SKM-1 (cell line): ENCODE measurements at regions not wholly inside any gene's neighbourhood (a gene's known extent, or its start where the extent isn't known, plus 50 kb on each side); places are given as distances from the start of the nearest gene placed in this dataset.
"Not testable (repeated sequence)": the region's sequence is repeated elsewhere in the genome, so short reads cannot be mapped to it uniquely, and the experiment has no call there.

ENCODE experiments used
- DNase-seq: peaks from one replicate; lab custom pipeline; 2025; ENCODE audit not compliant: unreplicated experiment; lab: John Stamatoyannopoulos, UW

DNA sequence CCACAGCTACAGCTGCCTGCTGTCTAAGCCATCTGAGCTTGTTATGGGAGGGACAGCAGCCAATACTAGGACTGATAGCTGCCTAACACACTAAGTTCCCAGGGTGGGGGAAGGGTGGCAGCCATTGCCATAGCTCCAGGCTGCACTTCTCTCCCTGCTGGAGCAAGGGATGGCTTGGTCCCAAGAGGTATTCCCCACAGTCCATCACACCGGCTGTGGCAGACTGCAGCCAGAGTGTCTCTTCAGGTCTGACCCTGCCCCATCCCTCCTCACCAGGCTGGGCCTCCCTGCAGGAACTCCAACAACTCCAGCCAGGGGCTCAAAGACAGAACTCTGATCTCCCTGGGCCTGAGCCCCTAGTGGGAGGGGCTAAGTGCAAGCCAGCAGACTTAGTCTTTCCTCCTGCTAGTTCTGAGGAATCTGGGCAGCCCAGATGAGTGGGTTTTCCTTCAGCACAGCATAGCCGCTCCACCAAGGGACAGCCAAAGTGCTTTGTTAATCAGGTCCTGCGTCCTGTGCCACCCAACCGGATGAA lies 632.1 kb downstream of the SOCS6 start:
- DNase-seq: no peak

DNA sequence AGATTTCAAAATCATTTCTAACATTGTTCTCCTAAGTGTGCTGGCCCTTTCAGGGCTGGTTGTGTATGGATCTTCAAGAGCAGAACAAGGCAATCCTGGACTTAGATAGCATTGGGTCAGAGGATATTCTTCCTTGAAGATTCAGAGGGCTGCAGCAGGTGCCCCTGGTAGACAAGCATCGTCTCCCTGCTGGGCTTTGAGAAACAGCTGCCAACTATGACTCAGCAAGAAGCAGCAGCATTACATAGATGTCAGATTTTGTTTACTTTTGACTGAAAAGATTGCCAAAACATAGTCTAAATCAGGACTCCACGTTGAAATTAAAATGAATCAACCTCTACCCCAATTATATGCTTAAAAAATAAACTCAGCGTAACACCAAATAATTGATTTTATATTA lies 618.8 kb downstream of the SOCS6 start:
- no peak for DNase-seq

- no peak for DNase-seq
Observed at GRCh38 chr18:70892381-70892780, 603.5 kb downstream of the SOCS6 start.

- no peak for DNase-seq
Observed at GRCh38 chr18:70870292-70870691, 581.4 kb downstream of the SOCS6 start.

DNA sequence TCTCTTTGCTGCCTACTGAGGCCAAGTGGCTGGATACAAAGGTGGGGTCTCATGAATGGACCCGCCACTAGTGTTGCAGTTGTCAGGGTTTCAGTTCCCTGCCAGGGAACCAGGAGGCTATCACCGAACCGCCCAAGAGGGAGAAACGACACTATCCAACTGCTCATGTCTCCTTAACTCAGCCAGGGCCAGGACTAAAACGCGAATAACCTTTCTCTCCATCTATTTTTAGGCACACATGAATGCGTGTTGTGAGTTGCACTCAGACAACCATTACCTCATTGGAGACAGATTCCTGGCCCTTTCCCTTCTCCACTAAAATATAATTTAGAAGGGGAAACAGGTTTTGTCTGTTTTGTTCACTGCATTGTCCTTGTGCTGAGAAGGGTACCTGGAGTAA lies 559.5 kb downstream of the SOCS6 start:
- no peak for DNase-seq

- DNase-seq: no peak
Observed at GRCh38 chr18:70840649-70841048, 551.8 kb downstream of the SOCS6 start.

DNA sequence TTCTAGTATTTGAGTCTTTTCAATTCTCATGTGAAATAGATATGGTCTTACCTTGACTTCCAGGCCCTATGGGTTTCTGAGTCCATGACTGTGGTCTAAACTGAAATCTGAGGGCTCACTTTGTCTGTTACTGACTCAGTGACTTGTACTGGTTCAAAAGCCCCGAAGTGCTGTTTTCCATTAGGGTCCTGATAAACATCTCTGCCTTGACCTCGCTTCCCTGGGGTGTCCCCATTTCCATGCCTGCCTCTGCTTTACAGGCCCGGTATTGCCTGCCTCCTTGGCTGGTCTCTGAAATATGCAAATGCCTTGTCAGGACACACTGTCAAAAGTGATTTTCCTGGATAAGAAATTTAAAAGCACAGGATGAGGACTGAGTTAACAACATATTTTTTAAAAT lies 538.8 kb downstream of the SOCS6 start:
- DNase-seq: no peak

- DNase-seq: no peak
Observed at GRCh38 chr18:70826571-70826970, 537.7 kb downstream of the SOCS6 start.

- DNase-seq: no peak
Observed at GRCh38 chr18:70822691-70823090, 533.8 kb downstream of the SOCS6 start.

DNA sequence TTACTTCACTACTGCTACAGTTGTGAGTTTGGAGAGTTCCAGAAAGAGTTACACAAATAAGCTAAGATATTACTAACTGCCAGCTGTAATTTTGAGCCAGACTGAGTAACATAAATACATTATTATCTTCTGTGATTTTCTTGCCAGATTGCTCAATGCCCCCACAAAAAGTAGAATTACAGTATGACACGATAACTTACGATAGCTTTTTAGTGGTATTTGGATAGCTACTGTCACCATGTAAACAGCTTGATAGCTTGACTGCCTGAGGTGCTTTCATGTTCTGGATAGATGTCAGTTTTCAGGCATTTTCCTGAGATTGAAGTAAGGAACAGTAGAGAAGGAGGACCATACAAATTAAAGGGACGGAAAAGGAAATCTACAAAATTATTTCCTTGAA lies 533.3 kb downstream of the SOCS6 start:
- DNase-seq: no peak

DNA sequence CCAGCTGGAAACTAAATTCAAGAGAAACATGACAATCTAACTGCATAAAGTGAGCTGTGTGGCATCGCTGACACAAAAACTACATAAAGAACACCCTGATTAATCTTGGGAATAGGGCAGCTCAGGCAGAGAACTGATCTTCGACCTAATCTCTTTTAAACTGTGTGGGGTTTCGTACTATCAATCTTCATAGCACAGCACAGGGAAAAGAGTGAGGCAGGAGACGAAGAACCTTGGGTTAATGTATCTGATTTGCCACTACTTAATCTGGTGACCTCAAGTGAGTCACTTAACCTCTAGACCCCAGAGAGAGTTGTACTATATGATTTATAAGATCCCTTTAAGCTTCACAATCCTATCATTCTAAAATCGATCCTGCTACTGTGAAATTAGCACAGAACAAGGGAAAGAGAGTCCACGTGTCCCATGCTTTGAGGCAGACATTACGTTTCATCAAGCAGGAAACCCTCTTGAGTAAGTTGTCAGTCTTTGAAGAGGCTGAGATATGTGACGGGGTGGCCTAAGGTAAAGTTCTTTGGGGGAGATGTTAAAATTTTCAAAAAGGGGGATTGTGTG lies 519.7 kb downstream of the SOCS6 start:
- no peak for DNase-seq

DNA sequence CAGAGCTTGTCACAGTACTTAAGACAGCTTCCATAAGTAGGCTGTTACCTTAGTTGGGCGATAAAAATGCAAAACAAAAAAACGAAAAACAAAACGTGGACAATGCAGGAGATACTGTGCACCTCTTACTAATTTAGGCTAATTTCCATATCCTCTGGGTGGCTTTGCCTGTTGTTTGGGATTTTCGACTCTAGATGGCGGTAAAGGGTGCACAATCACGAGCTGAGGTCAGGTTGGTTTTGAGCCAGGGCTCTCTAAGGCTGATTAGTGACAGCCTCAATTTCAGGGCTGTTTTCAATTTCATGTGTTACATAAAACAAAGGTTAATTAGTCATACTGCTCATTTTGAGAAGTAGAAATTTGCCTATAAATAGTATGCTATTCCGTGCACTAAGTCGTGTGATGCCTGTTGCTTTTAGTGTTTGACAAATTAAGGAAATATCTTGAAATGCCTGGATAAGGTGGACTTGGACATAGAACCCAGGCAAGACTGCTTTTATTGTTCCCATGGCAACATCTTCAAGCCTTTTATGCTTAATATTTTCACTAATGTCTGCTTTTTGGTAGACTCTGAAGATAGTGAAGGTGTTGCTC lies 493.1 kb downstream of the SOCS6 start:
- peak; percentile 38 for DNase-seq

- not testable (repeated sequence) for DNase-seq
Observed at GRCh38 chr18:70766254-70766653, 477.4 kb downstream of the SOCS6 start.

GRCh38 chr18:70762812-70763211 lies 474.0 kb downstream of the SOCS6 start:
- no peak for DNase-seq

GRCh38 chr18:70758780-70759179 lies 469.9 kb downstream of the SOCS6 start:
- no peak for DNase-seq

- no peak for DNase-seq
Observed at GRCh38 chr18:70754486-70754885, 465.6 kb downstream of the SOCS6 start.

- DNase-seq: no peak
Observed at GRCh38 chr18:70732916-70733315, 444.1 kb downstream of the SOCS6 start.

GRCh38 chr18:70732188-70732587 lies 443.3 kb downstream of the SOCS6 start:
- DNase-seq: no peak

GRCh38 chr18:70720607-70721006 lies 431.8 kb downstream of the SOCS6 start:
- DNase-seq: no peak

GRCh38 chr18:70709720-70710119 lies 420.9 kb downstream of the SOCS6 start:
- DNase-seq: no peak

DNA sequence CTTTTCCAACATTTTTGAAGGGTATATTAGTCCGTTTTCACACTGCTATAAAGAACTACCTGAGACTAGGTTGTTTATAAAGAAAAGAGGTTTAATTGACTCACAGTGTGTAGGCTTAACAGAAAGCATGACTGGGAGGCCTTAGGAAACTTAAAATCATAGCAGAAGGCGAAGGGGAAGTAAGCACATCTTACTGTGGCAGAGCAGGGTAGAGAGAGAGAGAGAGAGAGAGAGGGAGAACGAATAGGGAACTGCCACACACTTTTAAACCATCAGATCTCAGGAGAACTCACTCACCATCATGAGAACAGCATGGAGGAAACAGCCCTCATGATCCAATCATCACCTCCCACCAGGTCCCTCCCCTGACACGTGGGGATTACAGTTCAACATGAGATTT lies 420.3 kb downstream of the SOCS6 start:
- peak; percentile 11 for DNase-seq

DNA sequence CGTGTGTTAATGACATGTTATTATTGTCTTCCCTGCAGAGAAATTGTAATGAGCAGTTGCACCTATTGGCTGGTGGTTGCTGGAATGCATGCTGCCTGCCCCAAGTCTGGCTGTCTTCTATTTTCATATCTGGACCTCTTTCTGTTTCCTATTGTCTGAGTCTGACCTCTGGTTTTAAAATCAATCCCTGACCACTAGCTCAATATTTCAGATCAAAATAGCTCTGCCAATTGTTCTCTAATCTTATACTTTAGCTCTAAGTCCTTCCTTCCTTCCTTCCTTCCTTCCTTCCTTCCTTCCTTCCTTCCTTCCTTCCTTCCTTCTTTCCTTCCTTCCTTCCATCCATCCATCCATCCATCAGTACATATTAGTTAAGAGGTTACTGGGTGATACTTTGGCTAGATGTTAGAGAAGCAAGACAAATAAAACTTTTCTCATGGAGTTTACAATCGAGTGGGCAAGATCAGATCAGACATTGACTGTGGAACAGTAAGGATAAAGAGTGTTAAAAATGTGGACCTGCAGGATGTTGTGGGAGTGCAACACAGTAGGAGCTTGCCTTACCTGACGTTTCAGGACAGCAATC lies 417.1 kb downstream of the SOCS6 start:
- no peak for DNase-seq

GRCh38 chr18:70700496-70700895 lies 411.7 kb downstream of the SOCS6 start:
- no peak for DNase-seq
